ENCODE measurements at regions not wholly inside any gene's neighbourhood (a gene's known extent, or its start where the extent isn't known, plus 50 kb on each side); places are given as distances from the start of the nearest gene placed in this dataset.

DNA sequence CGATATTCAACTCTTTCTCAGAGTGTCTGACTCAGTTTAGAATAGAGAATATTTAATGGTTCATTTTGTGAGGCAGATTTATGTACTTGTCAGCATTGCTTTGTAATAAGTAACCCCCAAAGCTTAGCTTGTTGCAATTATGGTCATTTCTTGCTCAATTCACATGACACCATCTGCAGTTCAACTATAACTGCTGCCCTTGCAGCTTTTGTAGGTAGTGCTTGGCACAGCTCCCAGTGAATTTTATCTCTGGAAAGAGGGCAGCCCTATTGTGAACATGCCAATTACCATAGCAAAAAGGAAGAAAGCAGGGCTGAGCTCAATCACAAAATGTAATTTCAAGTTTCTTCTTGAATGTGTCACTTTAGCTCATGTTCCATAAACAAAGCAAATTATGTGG, 1587.7 kb upstream of the ACO1 start:
- TF ChIP-seq CTCF (IDR thresholded peaks at IDR 0.05) (no peak), POLR2A (IDR thresholded peaks at IDR 0.05) (no peak)

All from right lobe of liver (tissue), 4 donors.